ENCODE measurements at regions not wholly inside any gene's neighbourhood (a gene's known extent, or its start where the extent isn't known, plus 50 kb on each side); places are given as distances from the start of the nearest gene placed in this dataset.

DNA sequence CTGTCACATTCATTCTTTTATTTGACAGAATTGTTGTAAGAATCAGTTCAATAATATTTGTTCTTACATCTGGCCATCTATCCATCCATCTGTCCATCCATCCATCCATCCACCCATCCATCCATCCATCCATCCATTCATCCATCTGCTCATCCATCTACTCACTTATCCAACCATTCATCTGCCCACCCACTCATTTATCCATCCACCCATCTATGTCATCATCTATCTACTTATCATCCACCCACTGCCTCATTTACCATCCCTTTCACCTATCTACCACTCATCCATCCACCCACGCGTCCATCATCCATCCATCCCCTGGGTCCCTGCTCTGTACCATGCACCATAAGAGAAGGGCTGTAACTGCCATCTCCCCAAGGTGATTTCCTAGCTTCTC is 134.1 kb downstream of the FOXD2 start:
- no peak for TF ChIP-seq CTCF (IDR thresholded peaks at IDR 0.05)
- no peak for TF ChIP-seq POLR2A (IDR thresholded peaks at IDR 0.05)

Data from suprapubic skin (tissue), 3 donors.